ENCODE measurements at regions not wholly inside any gene's neighbourhood (a gene's known extent, or its start where the extent isn't known, plus 50 kb on each side); places are given as distances from the start of the nearest gene placed in this dataset.

DNA sequence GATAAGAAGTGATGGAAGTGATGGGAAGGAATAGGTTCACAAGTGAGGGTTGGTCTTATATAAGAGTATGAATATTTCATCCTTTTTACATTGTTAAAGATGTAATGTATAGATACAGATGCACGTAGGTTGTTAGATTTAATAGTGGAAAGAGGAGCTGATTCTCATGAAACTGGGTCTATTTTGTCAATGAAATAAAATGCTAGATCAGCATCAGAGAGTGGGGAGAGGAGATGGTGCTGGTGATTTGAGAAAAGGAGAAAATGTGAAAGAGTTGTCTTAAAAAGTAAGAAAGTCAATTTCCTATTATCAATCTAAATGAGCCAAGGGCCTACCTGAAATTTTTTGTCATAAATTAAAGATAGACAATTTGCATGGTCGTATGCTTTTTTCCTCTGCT lies 82.8 kb upstream of the FYN start:
- TF ChIP-seq POLR2A (IDR thresholded peaks at IDR 0.05; ENCODE audit: low read depth, low read length): no peak
- no peak for TF ChIP-seq TAF1 (IDR thresholded peaks at IDR 0.05; ENCODE audit: borderline replicate concordance, low read depth, low read length)

Data from GM12892 (cell line).